Spleen (tissue), 7 donors: ENCODE measurements at regions not wholly inside any gene's neighbourhood (a gene's known extent, or its start where the extent isn't known, plus 50 kb on each side); places are given as distances from the start of the nearest gene placed in this dataset.

ENCODE experiments used
- CTCF ChIP-seq, 11 experiments: fragments of 200-600 bp in 7 of 11; fragments of 450-650 bp in 4 of 11; sonication (generic) in 4 of 11; IDR thresholded peaks in 8 of 11; conservative IDR thresholded peaks in 3 of 11; 1 replicate in 7 of 11; 2 replicates in 4 of 11; pipeline versions ENCODE4 v1.4.0 to v1.8.0; 2016 to 2021; ENCODE audit warnings: antibody characterized with exemption in 11 of 11, inconsistent platforms in 4 of 11, mild to moderate bottlenecking in 1 of 11
- POLR2A ChIP-seq, 3 donors: fragments of 450-650 bp; IDR thresholded peaks; one replicate each; pipeline ENCODE4 v1.5.1; 2017; ENCODE audit warnings: antibody characterized with exemption in 3 of 3, mild to moderate bottlenecking in 1 of 3
- donor health status: DM: no; HTN: no; CAD: no; lungs with moderate emphysema.
- donor health status: DM: no; HTN: no; CAD: no.
- donor health status: DM: no; HTN: no; CAD: no.

- TF ChIP-seq CTCF (IDR thresholded peaks at IDR 0.05 in 8 of 11, conservative IDR thresholded peaks at IDR 0.05 in 3 of 11) (no peak), POLR2A (IDR thresholded peaks at IDR 0.05) (no peak)
Observed at GRCh38 chr4:31727030-31727429, 1006.9 kb downstream of the PCDH7 start.
